WTC11 (cell line): ENCODE measurements at regions not wholly inside any gene's neighbourhood (a gene's known extent, or its start where the extent isn't known, plus 50 kb on each side); places are given as distances from the start of the nearest gene placed in this dataset.

Experiments
- ATAC-seq: fragments of 200-7000 bp; cut with Tn5 transposase; 2 replicates; pipeline ENCODE4 v1.10.0; 2021; ENCODE audit warnings: mild to moderate bottlenecking, moderate library complexity
- CTCF ChIA-PET: fragments of 300-600 bp; sonication (Branson Sonifier 250); formaldehyde crosslinking; loops from one replicate; lab custom pipeline; 2021; ENCODE audit warnings: antibody characterized with exemption; lab: Charles Lee
- POLR2A ChIA-PET: fragments of 350-600 bp; sonication (Branson Sonifier 250); formaldehyde crosslinking; loops from one replicate; lab custom pipeline; 2021; ENCODE audit warnings: antibody characterized with exemption; lab: Charles Lee
- DNase-seq: peaks from one replicate; pipeline ENCODE4 v3.0.0; 2021; ENCODE audit warnings: low spot score
- H3K27ac Mint-ChIP-seq: 2 replicates; pipeline ENCODE4 v1.8.0; 2021; ENCODE audit warnings: mixed read lengths
- H3K27me3 Mint-ChIP-seq: 2 replicates; pipeline ENCODE4 v1.8.0; 2021; ENCODE audit warnings: low read depth, mild to moderate bottlenecking, moderate library complexity, mixed read lengths
- H3K36me3 Mint-ChIP-seq: 2 replicates; pipeline ENCODE4 v1.8.0; 2021; ENCODE audit warnings: mixed read lengths
- H3K4me1 Mint-ChIP-seq: 2 replicates; pipeline ENCODE4 v1.8.0; 2022; ENCODE audit warnings: mixed read lengths
- H3K4me3 Mint-ChIP-seq: 2 replicates; pipeline ENCODE4 v1.8.0; 2021; ENCODE audit warnings: mild to moderate bottlenecking, moderate library complexity, mixed read lengths
- H3K9me3 Mint-ChIP-seq: 2 replicates; pipeline ENCODE4 v1.8.0; 2021; ENCODE audit warnings: mixed read lengths
- CBFB ChIP-seq: sonication (generic); formaldehyde crosslinking; IDR thresholded peaks from 2 replicates; pipeline ENCODE4 v1.8.1; 2022; ENCODE audit warnings: mild to moderate bottlenecking, low read depth, missing genetic modification reagents
- CREB1 ChIP-seq: sonication (generic); formaldehyde crosslinking; IDR thresholded peaks from 2 replicates; pipeline ENCODE4 v1.8.0; 2023; ENCODE audit warnings: mild to moderate bottlenecking, missing genetic modification reagents
- FOXJ3 ChIP-seq: sonication (generic); formaldehyde crosslinking; IDR thresholded peaks from 2 replicates; pipeline ENCODE4 v1.9.0; 2021; ENCODE audit warnings: missing genetic modification reagents, mild to moderate bottlenecking, borderline replicate concordance
- FOXK1 ChIP-seq: sonication (generic); formaldehyde crosslinking; IDR thresholded peaks from 2 replicates; pipeline ENCODE4 v1.8.0; 2022; ENCODE audit warnings: mild to moderate bottlenecking, moderate library complexity, missing genetic modification reagents
- GRHL2 ChIP-seq: fragments of 250-450 bp; sonication (Bioruptor Pico); IDR thresholded peaks from 2 replicates; pipeline ENCODE4 v1.8.0; 2022; ENCODE audit warnings: mild to moderate bottlenecking, moderate library complexity; ENCODE audit not compliant: insufficient replicate concordance, severe bottlenecking
- MLX ChIP-seq: sonication (generic); formaldehyde crosslinking; IDR thresholded peaks from 2 replicates; pipeline ENCODE4 v1.8.1; 2023; ENCODE audit warnings: mild to moderate bottlenecking, missing genetic modification reagents, moderate library complexity
- MYBL2 ChIP-seq: sonication (generic); formaldehyde crosslinking; IDR thresholded peaks from 2 replicates; pipeline ENCODE4 v1.8.1; 2023; ENCODE audit warnings: mild to moderate bottlenecking, moderate library complexity, missing genetic modification reagents
- NFATC4 ChIP-seq: fragments of 250-450 bp; sonication (Bioruptor Pico); IDR thresholded peaks from 2 replicates; pipeline ENCODE4 v1.9.0; 2021; ENCODE audit warnings: mild to moderate bottlenecking
- NFE2L1 ChIP-seq: sonication (generic); formaldehyde crosslinking; IDR thresholded peaks from 2 replicates; pipeline ENCODE4 v1.8.1; 2023; ENCODE audit warnings: missing genetic modification reagents
- NR1H2 ChIP-seq: sonication (generic); formaldehyde crosslinking; IDR thresholded peaks from 2 replicates; pipeline ENCODE4 v1.9.0; 2021; ENCODE audit warnings: mild to moderate bottlenecking, moderate library complexity, missing genetic modification reagents
- SMAD4 ChIP-seq: sonication (generic); formaldehyde crosslinking; IDR thresholded peaks from 2 replicates; pipeline ENCODE4 v1.8.0; 2022; ENCODE audit warnings: mild to moderate bottlenecking, missing genetic modification reagents
- SOX15 ChIP-seq: fragments of 250-450 bp; sonication (Bioruptor Pico); IDR thresholded peaks from 2 replicates; pipeline ENCODE4 v1.9.0; 2021; ENCODE audit warnings: mild to moderate bottlenecking
- TCF7 ChIP-seq: sonication (generic); formaldehyde crosslinking; IDR thresholded peaks from 2 replicates; pipeline ENCODE4 v1.8.0; 2022; ENCODE audit warnings: mild to moderate bottlenecking, low read depth, missing genetic modification reagents, moderate library complexity
- USF1 ChIP-seq: sonication (generic); formaldehyde crosslinking; IDR thresholded peaks from 2 replicates; pipeline ENCODE4 v1.8.0; 2022; ENCODE audit warnings: mild to moderate bottlenecking, missing genetic modification reagents
- USF2 ChIP-seq: sonication (generic); formaldehyde crosslinking; IDR thresholded peaks from 2 replicates; pipeline ENCODE4 v1.8.1; 2023; ENCODE audit warnings: mild to moderate bottlenecking, missing genetic modification reagents, moderate library complexity
- ZBTB43 ChIP-seq: sonication (generic); formaldehyde crosslinking; IDR thresholded peaks from 2 replicates; pipeline ENCODE4 v1.8.1; 2023; ENCODE audit warnings: mild to moderate bottlenecking, missing genetic modification reagents
- ZMAT4 ChIP-seq: fragments of 250-450 bp; sonication (Bioruptor Pico); IDR thresholded peaks from 2 replicates; pipeline ENCODE4 v1.9.0; 2021; ENCODE audit warnings: mild to moderate bottlenecking
- ZNF416 ChIP-seq: fragments of 250-450 bp; sonication (Bioruptor Pico); IDR thresholded peaks from 2 replicates; pipeline ENCODE4 v1.9.0; 2021; ENCODE audit warnings: mild to moderate bottlenecking, inconsistent platforms
- ZNF423 ChIP-seq: fragments of 250-450 bp; sonication (Bioruptor Pico); IDR thresholded peaks from 2 replicates; pipeline ENCODE4 v2.1.2; 2022; ENCODE audit warnings: mild to moderate bottlenecking, moderate library complexity
- TF ChIP-seq, protein P1 (sequence below): sonication (generic); formaldehyde crosslinking; IDR thresholded peaks from 2 replicates; pipeline ENCODE4 v1.8.1; 2022; ENCODE audit warnings: low read depth, missing genetic modification reagents, borderline replicate concordance
- TF ChIP-seq, protein P2 (sequence below): sonication (generic); formaldehyde crosslinking; IDR thresholded peaks from 2 replicates; pipeline ENCODE4 v1.8.1; 2023; ENCODE audit warnings: mild to moderate bottlenecking, missing genetic modification reagents
- TF ChIP-seq, protein P3 (sequence below): fragments of 250-450 bp; sonication (Bioruptor Pico); IDR thresholded peaks from 2 replicates; pipeline ENCODE4 v1.9.0; 2021; ENCODE audit warnings: moderate library complexity, mild to moderate bottlenecking, inconsistent platforms, borderline replicate concordance

DNA sequence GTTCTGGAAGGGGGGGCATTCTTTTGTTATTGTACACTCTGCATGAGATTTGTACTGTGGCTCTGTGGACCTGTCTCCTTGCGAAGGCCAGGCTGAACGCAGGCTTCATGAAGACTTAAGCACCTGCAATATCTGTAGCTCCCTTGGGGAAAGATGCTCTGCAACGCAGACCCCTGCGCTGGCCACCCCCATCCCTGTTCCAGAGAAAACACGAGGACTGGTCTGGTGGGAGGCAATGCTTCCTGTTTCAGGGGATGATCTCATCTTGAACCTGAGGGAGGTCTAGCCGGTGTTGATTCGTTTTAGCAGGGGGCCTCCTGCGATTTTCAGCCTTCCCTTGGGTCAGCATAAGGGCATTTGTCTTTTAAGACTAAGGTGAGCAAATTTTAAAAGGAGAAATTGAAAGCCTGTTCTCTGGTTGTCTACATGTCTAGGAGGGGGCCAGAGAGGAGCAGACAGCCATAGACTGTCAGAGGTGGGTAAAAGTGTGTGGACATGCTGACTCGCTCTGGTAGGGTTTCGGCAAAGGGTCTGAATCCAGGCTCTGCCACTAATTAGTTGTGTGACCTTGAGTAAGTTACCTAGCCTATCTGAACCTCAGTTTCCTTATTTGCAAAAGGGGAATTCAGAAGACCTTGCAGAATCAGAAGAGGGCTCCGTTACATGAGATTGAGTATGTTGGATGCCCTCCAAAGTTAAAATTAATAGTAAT lies 80.9 kb upstream of the RASGRF1 start (continued):
- TF ChIP-seq USF1 (CRISPR knock-in tag) (no peak), ZNF416 (no peak), FOXJ3 (CRISPR knock-in tag) (no peak), CREB1 (CRISPR knock-in tag) (no peak), NFE2L1 (CRISPR knock-in tag) (no peak)

GRCh38 chr15:79170256-79170664 lies 79.7 kb upstream of the RASGRF1 start:
- H3K9me3 Mint-ChIP-seq: no peaks in the 10 kb centered on the region
- H3K4me3 Mint-ChIP-seq: no peak overlapping the region
- POLR2A ChIA-PET: no interaction called here
- DNase-seq (no peak), ATAC-seq (no peak)
- H3K4me1 Mint-ChIP-seq: peaks cover 24% of the 10 kb centered on the region
- peaks cover 4% of the 10 kb centered on the region; the same call in 1 of the 2 replicates for H3K27me3 Mint-ChIP-seq
- no peaks in the 10 kb centered on the region for H3K36me3 Mint-ChIP-seq
- TF ChIP-seq CBFB (no peak), TCF7 (no peak), USF2 (CRISPR knock-in tag) (no peak), FOXJ3 (CRISPR knock-in tag) (no peak), MLX (CRISPR knock-in tag) (no peak), GRHL2 (CRISPR knock-in tag) (no peak), NFATC4 (CRISPR knock-in tag) (no peak), NR1H2 (no peak)
- TF ChIP-seq, protein P1, sequence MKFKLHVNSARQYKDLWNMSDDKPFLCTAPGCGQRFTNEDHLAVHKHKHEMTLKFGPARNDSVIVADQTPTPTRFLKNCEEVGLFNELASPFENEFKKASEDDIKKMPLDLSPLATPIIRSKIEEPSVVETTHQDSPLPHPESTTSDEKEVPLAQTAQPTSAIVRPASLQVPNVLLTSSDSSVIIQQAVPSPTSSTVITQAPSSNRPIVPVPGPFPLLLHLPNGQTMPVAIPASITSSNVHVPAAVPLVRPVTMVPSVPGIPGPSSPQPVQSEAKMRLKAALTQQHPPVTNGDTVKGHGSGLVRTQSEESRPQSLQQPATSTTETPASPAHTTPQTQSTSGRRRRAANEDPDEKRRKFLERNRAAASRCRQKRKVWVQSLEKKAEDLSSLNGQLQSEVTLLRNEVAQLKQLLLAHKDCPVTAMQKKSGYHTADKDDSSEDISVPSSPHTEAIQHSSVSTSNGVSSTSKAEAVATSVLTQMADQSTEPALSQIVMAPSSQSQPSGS: no peak
- TF ChIP-seq, protein P2, sequence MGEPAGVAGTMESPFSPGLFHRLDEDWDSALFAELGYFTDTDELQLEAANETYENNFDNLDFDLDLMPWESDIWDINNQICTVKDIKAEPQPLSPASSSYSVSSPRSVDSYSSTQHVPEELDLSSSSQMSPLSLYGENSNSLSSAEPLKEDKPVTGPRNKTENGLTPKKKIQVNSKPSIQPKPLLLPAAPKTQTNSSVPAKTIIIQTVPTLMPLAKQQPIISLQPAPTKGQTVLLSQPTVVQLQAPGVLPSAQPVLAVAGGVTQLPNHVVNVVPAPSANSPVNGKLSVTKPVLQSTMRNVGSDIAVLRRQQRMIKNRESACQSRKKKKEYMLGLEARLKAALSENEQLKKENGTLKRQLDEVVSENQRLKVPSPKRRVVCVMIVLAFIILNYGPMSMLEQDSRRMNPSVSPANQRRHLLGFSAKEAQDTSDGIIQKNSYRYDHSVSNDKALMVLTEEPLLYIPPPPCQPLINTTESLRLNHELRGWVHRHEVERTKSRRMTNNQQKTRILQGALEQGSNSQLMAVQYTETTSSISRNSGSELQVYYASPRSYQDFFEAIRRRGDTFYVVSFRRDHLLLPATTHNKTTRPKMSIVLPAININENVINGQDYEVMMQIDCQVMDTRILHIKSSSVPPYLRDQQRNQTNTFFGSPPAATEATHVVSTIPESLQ (CRISPR knock-in tag): no peak
- TF ChIP-seq, protein P3, sequence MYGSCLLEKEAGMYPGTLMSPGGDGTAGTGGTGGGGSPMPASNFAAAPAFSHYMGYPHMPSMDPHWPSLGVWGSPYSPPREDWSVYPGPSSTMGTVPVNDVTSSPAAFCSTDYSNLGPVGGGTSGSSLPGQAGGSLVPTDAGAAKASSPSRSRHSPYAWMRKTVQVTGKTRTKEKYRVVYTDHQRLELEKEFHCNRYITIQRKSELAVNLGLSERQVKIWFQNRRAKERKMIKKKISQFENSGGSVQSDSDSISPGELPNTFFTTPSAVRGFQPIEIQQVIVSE: no peak
- CTCF ChIA-PET: interaction anchor here (1.0 to 2.2 kb wide), 2 partner anchors 14 to 143 kb away, joined by 4 to 14 read pairs; no protein-coding TSS in a partner anchor
- H3K27ac Mint-ChIP-seq: no peak overlapping the region

DNA sequence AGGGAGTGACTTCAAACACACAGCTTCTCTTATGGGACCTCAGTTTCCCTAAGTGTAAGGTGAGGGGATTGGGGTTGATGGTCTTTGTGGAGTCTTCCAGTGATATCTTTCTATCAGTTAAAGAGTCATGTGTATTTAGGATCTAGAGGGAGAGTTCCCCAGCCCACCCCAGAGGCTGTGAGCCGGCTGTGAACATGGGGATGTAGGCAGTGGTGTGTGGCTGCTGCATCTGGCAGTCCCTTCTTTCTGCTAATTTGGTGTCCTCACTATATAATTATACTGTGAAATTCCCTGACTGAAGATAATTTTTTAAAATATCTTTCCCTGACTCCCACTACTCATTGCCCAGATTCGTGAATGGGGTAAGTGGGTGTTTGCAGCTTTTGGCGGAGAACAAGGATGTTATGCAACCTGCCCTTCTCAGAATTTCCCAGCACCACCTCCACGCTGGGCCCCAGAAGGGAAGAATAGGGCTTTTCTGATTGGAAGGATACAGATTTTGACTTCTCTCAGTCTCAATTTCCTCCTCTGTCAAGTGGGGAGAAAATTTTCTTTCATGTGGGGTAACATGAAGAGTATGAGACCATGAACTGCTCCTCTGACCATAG lies 79.0 kb upstream of the RASGRF1 start:
- TF ChIP-seq FOXK1 (CRISPR knock-in tag) (no peak), SMAD4 (CRISPR knock-in tag) (no peak), MLX (CRISPR knock-in tag) (no peak), SOX15 (CRISPR knock-in tag) (no peak), ZBTB43 (no peak), ZMAT4 (CRISPR knock-in tag) (no peak), MYBL2 (CRISPR knock-in tag) (no peak), ZNF423 (CRISPR knock-in tag) (no peak)
- TF ChIP-seq, protein P3: no peak
- Mint-ChIP-seq H3K9me3 (no peaks in the 10 kb centered on the region), H3K36me3 (no peaks in the 10 kb centered on the region), H3K27me3 (peaks cover 4% of the 10 kb centered on the region; the same call in 1 of the 2 replicates), H3K27ac (no peak overlapping the region), H3K4me3 (no peak overlapping the region), H3K4me1 (peaks cover 24% of the 10 kb centered on the region)
- CTCF ChIA-PET: interaction anchor here (0.7 to 2.2 kb wide), 5 partner anchors 15 to 142 kb away, joined by 3 to 16 read pairs (median 13); no protein-coding TSS in a partner anchor
- POLR2A ChIA-PET: no interaction called here
- DNase-seq: no peak
- ATAC-seq: no peak
